ENCODE measurements at regions not wholly inside any gene's neighbourhood (a gene's known extent, or its start where the extent isn't known, plus 50 kb on each side); places are given as distances from the start of the nearest gene placed in this dataset.

GRCh38 chr4:179116581-179116980 is 1674.3 kb upstream of the AGA start:
- Histone ChIP-seq H3K27ac (no peak overlapping the region), H3K4me3 (no peak overlapping the region), H3K9ac (ENCODE audit: insufficient read length) (no peak overlapping the region), H3K9me3 (ENCODE audit: low read depth, low read length) (no peaks in the 10 kb centered on the region), H3K36me3 (ENCODE audit: insufficient read depth, low read length) (no peaks in the 10 kb centered on the region)
- DNase-seq (ENCODE audit: low read depth, low spot score), result no peak
- TF ChIP-seq FOXP2 (optimal IDR thresholded peaks at IDR 0.05; ENCODE audit: control extremely low read depth, extremely low read length, insufficient read depth) (no peak), EZH2 (IDR thresholded peaks at IDR 0.05) (no peak), POLR2AphosphoS5 (IDR thresholded peaks at IDR 0.05; ENCODE audit: borderline replicate concordance, low read depth, low read length) (no peak)

DNA sequence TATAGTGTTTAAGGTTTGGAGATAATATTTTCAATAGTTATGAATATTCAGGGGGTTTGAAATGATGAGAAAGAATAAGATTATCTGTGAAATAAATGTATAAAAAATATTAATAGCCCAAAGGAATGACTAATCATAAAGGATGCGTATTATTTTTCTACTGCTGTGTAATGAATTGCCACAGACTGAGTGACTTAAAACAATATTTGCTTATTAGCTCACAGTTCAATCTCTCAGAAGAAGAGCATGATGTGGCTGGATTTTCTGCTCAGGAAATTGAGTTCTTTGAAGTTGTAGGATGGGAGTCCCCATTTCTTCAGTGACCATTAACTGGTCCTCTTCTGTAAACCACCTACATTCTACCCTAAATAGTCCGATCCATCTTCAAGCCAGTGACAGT is 1680.8 kb upstream of the AGA start:
- Histone ChIP-seq H3K4me3 (no peak overlapping the region), H3K9ac (ENCODE audit: insufficient read length) (no peak overlapping the region), H3K9me3 (ENCODE audit: low read depth, low read length) (no peaks in the 10 kb centered on the region), H3K27ac (no peak overlapping the region), H3K36me3 (ENCODE audit: insufficient read depth, low read length) (no peaks in the 10 kb centered on the region)
- no peak for DNase-seq (ENCODE audit: low read depth, low spot score)
- TF ChIP-seq EZH2 (IDR thresholded peaks at IDR 0.05) (no peak), FOXP2 (optimal IDR thresholded peaks at IDR 0.05; ENCODE audit: control extremely low read depth, extremely low read length, insufficient read depth) (no peak), POLR2AphosphoS5 (IDR thresholded peaks at IDR 0.05; ENCODE audit: borderline replicate concordance, low read depth, low read length) (no peak)

DNA sequence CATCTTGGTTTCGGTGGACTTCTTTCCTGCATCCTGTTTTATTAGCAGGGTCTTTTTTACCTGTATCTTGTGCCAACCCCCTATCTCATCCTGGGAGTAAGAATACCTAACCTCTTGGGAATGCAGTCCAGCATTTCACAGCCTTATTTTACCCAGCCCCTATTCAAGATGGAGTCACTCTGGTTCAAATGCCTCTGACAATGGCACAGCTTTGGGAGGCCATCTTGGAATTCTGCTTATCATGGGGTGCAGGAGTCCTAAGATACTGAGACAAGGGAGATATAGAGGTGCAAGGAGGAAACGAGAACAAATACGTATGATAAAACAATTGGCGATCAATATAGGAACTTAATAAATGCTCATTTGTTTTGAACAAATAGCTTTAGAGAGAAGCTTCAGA is 1682.2 kb upstream of the AGA start:
- H3K4me3 ChIP-seq, result no peak overlapping the region
- TF ChIP-seq FOXP2 (optimal IDR thresholded peaks at IDR 0.05; ENCODE audit: control extremely low read depth, extremely low read length, insufficient read depth) (no peak), EZH2 (IDR thresholded peaks at IDR 0.05) (no peak), POLR2AphosphoS5 (IDR thresholded peaks at IDR 0.05; ENCODE audit: borderline replicate concordance, low read depth, low read length) (no peak)
- H3K9ac ChIP-seq (ENCODE audit: insufficient read length), result no peak overlapping the region
- no peaks in the 10 kb centered on the region for H3K36me3 ChIP-seq (ENCODE audit: insufficient read depth, low read length)
- H3K27ac ChIP-seq, result no peak overlapping the region
- DNase-seq (ENCODE audit: low read depth, low spot score), result no peak
- H3K9me3 ChIP-seq (ENCODE audit: low read depth, low read length), result no peaks in the 10 kb centered on the region

GRCh38 chr4:179124957-179125356 is 1682.7 kb upstream of the AGA start:
- no peak for TF ChIP-seq POLR2AphosphoS5 (IDR thresholded peaks at IDR 0.05; ENCODE audit: borderline replicate concordance, low read depth, low read length)
- TF ChIP-seq EZH2 (IDR thresholded peaks at IDR 0.05), result no peak
- TF ChIP-seq FOXP2 (optimal IDR thresholded peaks at IDR 0.05; ENCODE audit: control extremely low read depth, extremely low read length, insufficient read depth), result no peak
- Histone ChIP-seq H3K27ac (no peak overlapping the region), H3K9me3 (ENCODE audit: low read depth, low read length) (no peaks in the 10 kb centered on the region), H3K36me3 (ENCODE audit: insufficient read depth, low read length) (no peaks in the 10 kb centered on the region), H3K4me3 (no peak overlapping the region), H3K9ac (ENCODE audit: insufficient read length) (no peak overlapping the region)
- DNase-seq (ENCODE audit: low read depth, low spot score), result no peak

DNA sequence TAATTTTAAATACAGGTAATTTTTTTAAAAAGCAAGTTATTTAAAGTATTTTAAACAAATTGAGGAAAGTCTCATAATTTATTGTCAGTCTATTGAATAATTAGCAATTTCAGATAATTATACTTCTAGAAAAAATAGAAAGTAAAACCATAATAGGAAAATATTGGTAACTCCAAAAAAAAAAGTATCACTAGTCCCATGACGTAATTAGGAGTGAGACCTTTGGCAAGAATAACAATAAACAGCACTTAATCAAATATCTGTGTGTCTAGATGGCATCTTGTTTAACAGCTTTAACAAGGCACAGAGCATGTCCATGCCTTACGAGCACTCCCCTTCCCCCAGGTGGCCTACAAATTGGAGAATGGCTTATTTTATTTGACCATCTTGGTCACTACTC is 1683.6 kb upstream of the AGA start:
- Histone ChIP-seq H3K27ac (no peak overlapping the region), H3K36me3 (ENCODE audit: insufficient read depth, low read length) (no peaks in the 10 kb centered on the region), H3K9ac (ENCODE audit: insufficient read length) (no peak overlapping the region), H3K9me3 (ENCODE audit: low read depth, low read length) (no peaks in the 10 kb centered on the region), H3K4me3 (no peak overlapping the region)
- TF ChIP-seq EZH2 (IDR thresholded peaks at IDR 0.05), result no peak
- TF ChIP-seq FOXP2 (optimal IDR thresholded peaks at IDR 0.05; ENCODE audit: control extremely low read depth, extremely low read length, insufficient read depth), result no peak
- TF ChIP-seq POLR2AphosphoS5 (IDR thresholded peaks at IDR 0.05; ENCODE audit: borderline replicate concordance, low read depth, low read length), result no peak
- DNase-seq (ENCODE audit: low read depth, low spot score), result no peak

GRCh38 chr4:179128299-179128698 is 1686.1 kb upstream of the AGA start:
- Histone ChIP-seq H3K27ac (no peak overlapping the region), H3K36me3 (ENCODE audit: insufficient read depth, low read length) (no peaks in the 10 kb centered on the region), H3K4me3 (no peak overlapping the region), H3K9ac (ENCODE audit: insufficient read length) (no peak overlapping the region), H3K9me3 (ENCODE audit: low read depth, low read length) (no peaks in the 10 kb centered on the region)
- TF ChIP-seq EZH2 (IDR thresholded peaks at IDR 0.05) (no peak), POLR2AphosphoS5 (IDR thresholded peaks at IDR 0.05; ENCODE audit: borderline replicate concordance, low read depth, low read length) (no peak), FOXP2 (optimal IDR thresholded peaks at IDR 0.05; ENCODE audit: control extremely low read depth, extremely low read length, insufficient read depth) (no peak)
- no peak for DNase-seq (ENCODE audit: low read depth, low spot score)

DNA sequence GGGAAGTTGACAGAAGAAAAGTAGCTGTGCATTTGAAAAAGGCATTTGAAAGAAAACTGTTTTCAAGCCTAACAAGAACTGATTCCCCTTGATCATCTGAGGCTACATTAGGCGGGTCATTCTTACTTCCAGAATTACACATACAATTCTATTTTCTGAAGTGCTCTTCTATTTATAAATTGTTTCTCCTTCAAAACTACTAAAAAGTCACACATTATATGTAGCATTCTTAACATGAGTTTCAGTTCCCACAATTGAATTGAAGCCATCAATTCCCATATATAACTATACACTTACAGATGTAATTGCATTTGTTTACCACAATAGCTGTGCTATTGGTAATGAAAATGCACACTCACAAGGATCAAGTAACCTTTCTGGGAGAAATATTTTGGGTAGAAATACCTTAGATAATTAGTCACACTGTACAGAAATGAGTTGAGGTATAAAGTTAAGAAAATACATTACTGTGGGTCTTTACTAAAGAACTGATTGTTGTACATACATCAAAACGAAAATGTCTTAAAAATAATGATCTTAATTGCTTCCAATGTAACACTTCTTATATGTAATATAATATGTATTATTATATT is 1688.0 kb upstream of the AGA start:
- H3K36me3 ChIP-seq (ENCODE audit: insufficient read depth, low read length), result no peaks in the 10 kb centered on the region
- no peak overlapping the region for H3K9ac ChIP-seq (ENCODE audit: insufficient read length)
- H3K4me3 ChIP-seq, result no peak overlapping the region
- no peak for TF ChIP-seq EZH2 (IDR thresholded peaks at IDR 0.05)
- TF ChIP-seq POLR2AphosphoS5 (IDR thresholded peaks at IDR 0.05; ENCODE audit: borderline replicate concordance, low read depth, low read length), result no peak
- H3K27ac ChIP-seq, result no peak overlapping the region
- H3K9me3 ChIP-seq (ENCODE audit: low read depth, low read length), result no peaks in the 10 kb centered on the region
- no peak for DNase-seq (ENCODE audit: low read depth, low spot score)

- Histone ChIP-seq H3K9me3 (ENCODE audit: low read depth, low read length) (no peaks in the 10 kb centered on the region), H3K27ac (no peak overlapping the region), H3K36me3 (ENCODE audit: insufficient read depth, low read length) (no peaks in the 10 kb centered on the region), H3K4me3 (no peak overlapping the region), H3K9ac (ENCODE audit: insufficient read length) (no peak overlapping the region)
- TF ChIP-seq EZH2 (IDR thresholded peaks at IDR 0.05) (no peak), POLR2AphosphoS5 (IDR thresholded peaks at IDR 0.05; ENCODE audit: borderline replicate concordance, low read depth, low read length) (no peak)
- no peak for DNase-seq (ENCODE audit: low read depth, low spot score)
Measured at GRCh38 chr4:179145746-179146525, 1703.7 kb upstream of the AGA start.

DNA sequence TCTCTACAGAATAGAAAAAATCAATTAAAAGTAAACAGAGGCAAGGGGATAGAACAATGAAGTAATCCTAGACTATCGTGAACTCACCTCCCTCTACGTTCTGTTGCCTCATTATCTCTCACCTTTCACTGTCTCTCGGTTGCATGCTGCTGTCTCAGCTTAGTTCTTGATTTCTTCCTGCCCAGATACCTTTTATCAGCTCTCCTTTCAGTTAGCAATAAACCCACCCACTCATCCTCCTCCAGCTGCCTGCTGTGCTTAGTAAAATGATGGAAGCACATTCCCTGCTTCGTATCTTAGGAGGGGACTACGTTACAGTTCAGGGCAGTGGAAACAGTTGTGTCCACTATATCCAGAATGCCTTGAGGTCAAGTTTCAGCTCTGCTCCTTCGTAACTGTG is 1709.5 kb upstream of the AGA start:
- H3K9me3 ChIP-seq (ENCODE audit: low read depth, low read length), result no peaks in the 10 kb centered on the region
- no peaks in the 10 kb centered on the region for H3K36me3 ChIP-seq (ENCODE audit: insufficient read depth, low read length)
- no peak overlapping the region for H3K9ac ChIP-seq (ENCODE audit: insufficient read length)
- no peak for DNase-seq (ENCODE audit: low read depth, low spot score)
- H3K27ac ChIP-seq, result no peak overlapping the region
- H3K4me3 ChIP-seq, result no peak overlapping the region
- TF ChIP-seq EZH2 (IDR thresholded peaks at IDR 0.05), result no peak
- TF ChIP-seq FOXP2 (optimal IDR thresholded peaks at IDR 0.05; ENCODE audit: control extremely low read depth, extremely low read length, insufficient read depth), result no peak
- TF ChIP-seq POLR2AphosphoS5 (IDR thresholded peaks at IDR 0.05; ENCODE audit: borderline replicate concordance, low read depth, low read length), result no peak
